ENCODE measurements at regions not wholly inside any gene's neighbourhood (a gene's known extent, or its start where the extent isn't known, plus 50 kb on each side); places are given as distances from the start of the nearest gene placed in this dataset.

DNA sequence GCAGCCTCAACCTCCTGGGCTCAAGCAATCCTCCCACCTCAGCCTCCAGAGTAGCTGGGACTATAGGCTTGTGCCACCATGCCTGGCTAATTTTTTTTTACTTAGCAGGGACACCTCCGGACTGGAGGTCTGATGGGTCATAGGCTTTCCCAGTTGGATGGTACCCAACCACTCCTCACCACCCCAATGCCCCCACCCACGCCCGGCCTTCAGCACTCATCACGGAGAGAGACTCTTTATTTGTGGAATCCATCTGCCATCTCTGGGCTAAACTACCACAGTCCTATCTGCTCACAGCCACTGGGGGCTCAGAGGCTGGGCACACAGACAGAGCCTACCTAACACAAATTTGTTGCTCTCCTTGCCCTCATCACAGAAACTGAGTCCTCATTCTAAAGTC lies 58.3 kb upstream of the STXBP1 start:
- H3K4me3 ChIP-seq (ENCODE audit: low read length): no peak overlapping the region
- DNase-seq (ENCODE audit: low read depth): no peak
- TF ChIP-seq, protein P1, sequence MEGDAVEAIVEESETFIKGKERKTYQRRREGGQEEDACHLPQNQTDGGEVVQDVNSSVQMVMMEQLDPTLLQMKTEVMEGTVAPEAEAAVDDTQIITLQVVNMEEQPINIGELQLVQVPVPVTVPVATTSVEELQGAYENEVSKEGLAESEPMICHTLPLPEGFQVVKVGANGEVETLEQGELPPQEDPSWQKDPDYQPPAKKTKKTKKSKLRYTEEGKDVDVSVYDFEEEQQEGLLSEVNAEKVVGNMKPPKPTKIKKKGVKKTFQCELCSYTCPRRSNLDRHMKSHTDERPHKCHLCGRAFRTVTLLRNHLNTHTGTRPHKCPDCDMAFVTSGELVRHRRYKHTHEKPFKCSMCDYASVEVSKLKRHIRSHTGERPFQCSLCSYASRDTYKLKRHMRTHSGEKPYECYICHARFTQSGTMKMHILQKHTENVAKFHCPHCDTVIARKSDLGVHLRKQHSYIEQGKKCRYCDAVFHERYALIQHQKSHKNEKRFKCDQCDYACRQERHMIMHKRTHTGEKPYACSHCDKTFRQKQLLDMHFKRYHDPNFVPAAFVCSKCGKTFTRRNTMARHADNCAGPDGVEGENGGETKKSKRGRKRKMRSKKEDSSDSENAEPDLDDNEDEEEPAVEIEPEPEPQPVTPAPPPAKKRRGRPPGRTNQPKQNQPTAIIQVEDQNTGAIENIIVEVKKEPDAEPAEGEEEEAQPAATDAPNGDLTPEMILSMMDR (conservative IDR thresholded peaks at IDR 0.05; ENCODE audit: low read depth, low read length): no peak

DNA sequence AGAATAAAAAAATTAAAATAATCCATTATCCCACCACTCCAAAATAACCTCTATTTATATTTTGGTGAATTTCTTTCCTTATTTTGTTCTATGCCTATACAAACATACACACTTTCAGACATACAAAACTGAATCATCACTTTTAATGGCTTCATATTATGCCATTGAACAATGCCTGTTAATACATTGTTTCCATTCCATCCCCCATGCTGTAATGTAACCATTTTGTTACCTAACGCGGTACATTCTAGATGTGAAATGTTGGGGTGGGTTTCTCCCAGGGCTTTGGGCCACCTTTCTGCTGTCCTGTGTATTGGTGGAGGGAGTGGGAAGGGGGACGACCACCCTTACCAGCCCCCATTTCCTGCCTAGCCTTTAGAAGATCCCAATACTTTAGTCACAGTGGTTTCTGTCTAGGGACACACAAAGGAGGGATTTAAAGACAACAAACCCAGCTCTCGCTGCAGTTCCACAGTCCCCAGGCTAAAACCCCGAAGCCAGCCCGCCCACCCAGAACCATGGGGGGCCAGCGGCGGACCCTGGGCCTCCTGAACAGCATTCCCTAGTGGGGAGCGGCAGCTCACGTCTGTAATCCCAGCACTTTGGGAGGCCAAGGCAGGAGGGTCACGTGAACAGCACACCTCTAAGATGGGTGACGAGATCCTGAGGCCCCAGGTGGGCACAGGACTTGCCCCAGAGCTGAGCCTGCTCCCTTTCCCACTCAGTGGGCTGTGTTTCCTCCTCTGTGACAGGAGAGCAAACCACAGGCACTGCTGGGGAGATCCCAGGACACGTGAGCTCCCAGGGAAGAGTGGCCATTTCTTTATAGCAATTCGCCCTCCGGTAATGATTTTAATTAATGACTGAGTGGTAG lies 56.9 kb upstream of the STXBP1 start:
- no peak overlapping the region for H3K4me3 ChIP-seq (ENCODE audit: low read length)
- TF ChIP-seq, protein P1 (conservative IDR thresholded peaks at IDR 0.05; ENCODE audit: low read depth, low read length): no peak

GRCh38 chr9:127555840-127556820 lies 55.9 kb upstream of the STXBP1 start:
- TF ChIP-seq, protein P1 (conservative IDR thresholded peaks at IDR 0.05; ENCODE audit: low read depth, low read length): no peak
- H3K4me3 ChIP-seq (ENCODE audit: low read length): no peak overlapping the region

More for the DNA sequence above, 56.9 kb upstream of the STXBP1 start:
- no peak for DNase-seq (ENCODE audit: low read depth)

DNA sequence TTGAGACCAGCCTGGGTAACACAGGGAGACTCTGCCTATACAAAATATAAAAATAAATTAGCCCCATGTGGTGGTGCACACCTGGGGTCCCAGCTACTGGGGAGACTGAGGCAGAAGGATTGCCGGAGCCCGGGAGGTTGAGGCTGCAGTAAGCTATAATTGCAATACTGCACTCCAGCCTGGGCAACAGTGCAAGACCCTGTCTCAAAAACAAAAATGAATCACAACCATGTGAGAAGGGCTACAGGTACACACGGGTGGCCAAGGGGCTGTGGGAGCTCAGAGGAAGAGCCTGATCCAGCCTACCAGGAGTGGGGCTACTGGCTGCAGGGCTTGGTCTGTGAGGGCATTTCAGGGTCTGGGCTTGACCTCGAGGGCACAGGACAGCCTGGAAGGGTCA lies 55.2 kb upstream of the STXBP1 start:
- no peak overlapping the region for H3K4me3 ChIP-seq (ENCODE audit: low read length)
- TF ChIP-seq, protein P1 (conservative IDR thresholded peaks at IDR 0.05; ENCODE audit: low read depth, low read length): no peak
- no peak for DNase-seq (ENCODE audit: low read depth)

More at GRCh38 chr9:127555840-127556820, 55.9 kb upstream of the STXBP1 start:
- DNase-seq (ENCODE audit: low read depth): peak; percentile 81

- no peak for DNase-seq (ENCODE audit: low read depth)
- no peak overlapping the region for H3K4me3 ChIP-seq (ENCODE audit: low read length)
- TF ChIP-seq, protein P1 (conservative IDR thresholded peaks at IDR 0.05; ENCODE audit: low read depth, low read length): no peak
These were observed 54.6 kb upstream of the STXBP1 start for GRCh38 chr9:127557466-127557869.

GRCh38 chr9:127557998-127558546 lies 54.0 kb upstream of the STXBP1 start:
- no peak overlapping the region for H3K4me3 ChIP-seq (ENCODE audit: low read length)
- no peak for DNase-seq (ENCODE audit: low read depth)
- TF ChIP-seq, protein P1 (conservative IDR thresholded peaks at IDR 0.05; ENCODE audit: low read depth, low read length): no peak

All from retinal pigment epithelial cell (primary cell).